Upper lobe of right lung (tissue), 1 donor: ENCODE measurements at regions not wholly inside any gene's neighbourhood (a gene's known extent, or its start where the extent isn't known, plus 50 kb on each side); places are given as distances from the start of the nearest gene placed in this dataset.
"Not testable (repeated sequence)": the region's sequence is repeated elsewhere in the genome, so short reads cannot be mapped to it uniquely, and the experiment has no call there.

Experiments
- ATAC-seq: fragments of 200-7000 bp; cut with Tn5 transposase; one replicate; pipeline ENCODE4 v1.9.1; 2020; ENCODE audit warnings: mild to moderate bottlenecking, moderate library complexity
- DNase-seq: peaks from one replicate; pipeline ENCODE4 v3.0.0-alpha.2; 2020
- H3K27ac ChIP-seq: fragments of 200-600 bp; one replicate; pipeline ENCODE4 v1.8.0; 2022
- H3K27me3 ChIP-seq: fragments of 200-600 bp; one replicate; pipeline ENCODE4 v1.8.0; 2022; ENCODE audit warnings: mild to moderate bottlenecking
- H3K36me3 ChIP-seq: fragments of 200-600 bp; one replicate; pipeline ENCODE4 v1.8.0; 2022
- H3K4me1 ChIP-seq: fragments of 200-600 bp; one replicate; pipeline ENCODE4 v1.8.0; 2022
- H3K4me3 ChIP-seq: fragments of 200-600 bp; one replicate; pipeline ENCODE4 v1.8.0; 2022; ENCODE audit warnings: mild to moderate bottlenecking
- H3K9me3 ChIP-seq: fragments of 200-600 bp; one replicate; pipeline ENCODE4 v1.8.0; 2022
- CTCF ChIP-seq: fragments of 200-600 bp; IDR thresholded peaks from one replicate; pipeline ENCODE4 v1.8.0; 2022; ENCODE audit warnings: antibody characterized with exemption
- intact Hi-C: fragments of 100-400 bp; cut with DNase I; formaldehyde crosslinking; loops from one replicate; pipeline ENCODE4 v1.11.0; 2022
- donor health status: DM: no; HTN: yes; CAD: no; lungs with severe emphysema.

GRCh38 chr7:106501605-106502580 is 159.1 kb downstream of the CCDC71L start:
- no peaks in the 10 kb centered on the region for H3K4me1 ChIP-seq
- intact Hi-C loops = no loop called here
- TF ChIP-seq CTCF = no peak
- no peaks in the 10 kb centered on the region for H3K9me3 ChIP-seq
- H3K4me3 ChIP-seq = no peak overlapping the region
- H3K27ac ChIP-seq = no peak overlapping the region
- H3K36me3 ChIP-seq = no peaks in the 10 kb centered on the region
- no peak for DNase-seq
- no peaks in the 10 kb centered on the region for H3K27me3 ChIP-seq
- peak; percentile 82 for ATAC-seq

- no peak for TF ChIP-seq CTCF
- ATAC-seq (no peak), DNase-seq (no peak)
- Histone ChIP-seq H3K36me3 (no peaks in the 10 kb centered on the region), H3K27ac (no peak overlapping the region), H3K27me3 (no peaks in the 10 kb centered on the region), H3K9me3 (no peaks in the 10 kb centered on the region), H3K4me3 (no peak overlapping the region), H3K4me1 (no peaks in the 10 kb centered on the region)
- intact Hi-C loops = no loop called here
Measured at GRCh38 chr7:106499897-106500296, 161.1 kb downstream of the CCDC71L start.

DNA sequence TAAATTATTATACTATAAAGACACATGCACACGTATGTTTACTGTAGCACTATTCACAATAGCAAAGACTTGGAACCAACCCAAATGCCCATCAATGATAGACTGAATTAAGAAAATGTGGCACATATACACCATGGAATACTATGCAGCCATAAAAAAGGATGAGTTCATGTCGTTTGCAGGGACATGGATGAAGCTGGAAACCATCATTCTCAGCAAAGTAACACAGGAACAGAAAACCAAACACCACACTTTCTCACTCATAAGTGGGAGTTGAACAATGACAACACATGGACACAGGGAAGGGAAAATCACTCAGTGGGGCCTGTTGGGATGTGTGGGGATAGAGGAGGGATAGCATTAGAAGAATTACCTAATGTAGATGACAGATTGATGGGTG is 163.0 kb downstream of the CCDC71L start:
- DNase-seq, H3K36me3 ChIP-seq, H3K4me3 ChIP-seq, ATAC-seq, H3K27ac ChIP-seq, intact Hi-C loops, H3K9me3 ChIP-seq, H3K4me1 ChIP-seq, H3K27me3 ChIP-seq: not testable (repeated sequence)

DNA sequence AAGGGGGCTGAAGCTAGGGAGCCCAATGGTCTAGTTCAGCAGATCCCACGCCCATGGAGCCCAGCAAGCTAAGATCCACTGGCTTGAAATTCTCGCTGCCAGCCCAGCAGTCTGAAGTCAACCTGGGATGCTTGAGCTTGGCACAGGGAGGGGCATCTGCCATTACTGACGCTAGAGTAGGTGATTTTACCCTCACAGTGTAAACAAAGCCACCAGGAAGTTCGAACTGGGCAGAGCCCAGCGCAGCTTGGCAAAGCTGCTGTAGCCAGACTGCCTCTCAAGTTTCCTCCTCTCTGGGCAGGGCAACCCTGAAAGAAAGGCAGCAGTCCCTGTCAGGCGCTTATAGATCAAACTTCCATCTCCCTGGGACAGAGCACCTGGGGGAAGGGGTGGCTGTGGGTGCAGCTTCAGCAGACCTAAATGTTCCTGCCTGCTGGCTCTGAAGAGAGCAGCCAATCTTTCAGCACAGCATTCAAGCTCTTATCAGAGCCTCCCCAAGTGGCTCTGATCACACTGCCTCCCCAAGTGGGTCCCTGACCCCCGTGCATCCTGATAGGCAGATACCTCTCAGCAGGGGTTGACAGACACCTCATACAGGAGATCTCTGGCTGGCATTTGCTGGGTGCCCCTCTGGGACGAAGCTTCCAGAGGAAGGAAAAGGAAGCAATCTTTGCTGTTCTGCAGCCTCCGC is 167.8 kb downstream of the CCDC71L start:
- Histone ChIP-seq H3K9me3 (no peaks in the 10 kb centered on the region), H3K27ac (no peak overlapping the region), H3K27me3 (no peaks in the 10 kb centered on the region), H3K4me1 (no peaks in the 10 kb centered on the region), H3K36me3 (no peaks in the 10 kb centered on the region), H3K4me3 (no peak overlapping the region)
- peak; percentile 84 for DNase-seq
- intact Hi-C loops = no loop called here
- peak; percentile 61 for ATAC-seq
- no peak for TF ChIP-seq CTCF

GRCh38 chr7:106488465-106488864 is 172.5 kb downstream of the CCDC71L start:
- intact Hi-C loops = no loop called here
- Histone ChIP-seq H3K27ac (no peak overlapping the region), H3K4me1 (peaks cover 23% of the 10 kb centered on the region), H3K27me3 (no peaks in the 10 kb centered on the region), H3K36me3 (no peaks in the 10 kb centered on the region), H3K4me3 (no peak overlapping the region), H3K9me3 (no peaks in the 10 kb centered on the region)
- no peak for TF ChIP-seq CTCF
- ATAC-seq (no peak), DNase-seq (no peak)

DNA sequence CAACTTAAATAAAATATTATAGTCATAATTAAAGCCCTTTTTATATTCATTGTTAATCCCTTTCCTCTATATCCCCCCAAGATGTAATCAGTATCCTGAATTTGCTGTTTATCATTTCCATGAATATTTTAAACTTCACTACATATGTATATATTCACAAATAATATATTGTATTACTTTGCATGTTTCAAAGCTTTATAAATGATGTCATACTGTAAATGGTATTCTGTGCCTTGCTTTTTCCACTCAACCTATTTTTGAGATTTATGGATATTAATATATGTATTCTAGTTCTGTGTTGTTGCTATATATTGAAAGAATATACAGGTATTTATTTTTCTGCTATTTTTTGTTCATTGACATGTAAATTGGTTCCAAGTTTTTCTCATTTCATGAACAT is 173.1 kb downstream of the CCDC71L start:
- H3K4me1 ChIP-seq = peaks cover 23% of the 10 kb centered on the region
- no peaks in the 10 kb centered on the region for H3K27me3 ChIP-seq
- ATAC-seq (no peak), DNase-seq (no peak)
- intact Hi-C loops = no loop called here
- no peak overlapping the region for H3K4me3 ChIP-seq
- H3K9me3 ChIP-seq = no peaks in the 10 kb centered on the region
- no peak for TF ChIP-seq CTCF
- no peaks in the 10 kb centered on the region for H3K36me3 ChIP-seq
- H3K27ac ChIP-seq = no peak overlapping the region
